Stimulated activated CD4-positive, alpha-beta T cell treated with anti-CD3 and anti-CD28 coated beads, Interleukin-1b, Interleukin-23, amount 100 ng/mL, for 1 hour (primary cell): ENCODE measurements at regions not wholly inside any gene's neighbourhood (a gene's known extent, or its start where the extent isn't known, plus 50 kb on each side); places are given as distances from the start of the nearest gene placed in this dataset.

Experiments
- DNase-seq, 2 donors: peaks; one replicate each; pipeline ENCODE4 v3.0.0-alpha.2; 2020; ENCODE audit warnings: low read depth in 2 of 2

DNA sequence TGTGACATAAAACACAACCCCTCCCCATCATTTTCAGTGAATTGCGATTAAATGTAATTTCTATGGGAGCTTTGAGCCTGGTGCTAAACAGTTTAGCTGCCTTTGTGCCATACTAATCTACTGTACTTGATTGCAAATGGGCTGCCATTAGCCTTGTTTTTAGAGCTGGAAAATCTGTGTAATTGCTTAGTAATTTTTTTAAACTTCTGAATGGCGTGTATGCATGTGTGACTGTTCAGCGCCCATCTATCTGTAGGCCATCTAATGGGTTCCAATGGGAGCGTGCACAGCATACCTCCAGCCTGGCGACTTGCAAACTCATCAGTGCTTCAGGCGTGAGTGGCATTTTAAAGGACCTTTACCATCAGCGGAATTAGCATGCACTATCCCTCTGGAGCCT lies 142.7 kb upstream of the KIRREL3 start:
- DNase-seq = no peak

DNA sequence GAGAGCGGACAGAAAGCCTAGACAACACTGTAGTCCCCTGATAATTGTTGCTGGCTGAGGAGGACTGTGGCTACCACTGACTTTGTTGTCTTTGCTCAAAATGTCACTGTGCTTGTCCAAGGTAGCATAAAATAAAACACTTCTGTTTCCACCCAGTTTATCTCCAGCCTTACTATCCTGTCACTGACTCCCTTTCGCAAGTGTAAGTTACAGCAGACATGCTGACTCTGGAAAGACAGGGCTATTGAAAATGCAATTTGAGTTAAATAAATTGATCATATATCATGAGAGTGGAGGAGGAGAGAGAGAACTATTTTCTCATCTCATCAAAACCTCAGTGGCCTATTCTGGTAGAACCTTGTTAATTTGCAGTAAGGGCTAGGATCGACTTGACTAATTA lies 138.0 kb upstream of the KIRREL3 start:
- no peak for DNase-seq

DNA sequence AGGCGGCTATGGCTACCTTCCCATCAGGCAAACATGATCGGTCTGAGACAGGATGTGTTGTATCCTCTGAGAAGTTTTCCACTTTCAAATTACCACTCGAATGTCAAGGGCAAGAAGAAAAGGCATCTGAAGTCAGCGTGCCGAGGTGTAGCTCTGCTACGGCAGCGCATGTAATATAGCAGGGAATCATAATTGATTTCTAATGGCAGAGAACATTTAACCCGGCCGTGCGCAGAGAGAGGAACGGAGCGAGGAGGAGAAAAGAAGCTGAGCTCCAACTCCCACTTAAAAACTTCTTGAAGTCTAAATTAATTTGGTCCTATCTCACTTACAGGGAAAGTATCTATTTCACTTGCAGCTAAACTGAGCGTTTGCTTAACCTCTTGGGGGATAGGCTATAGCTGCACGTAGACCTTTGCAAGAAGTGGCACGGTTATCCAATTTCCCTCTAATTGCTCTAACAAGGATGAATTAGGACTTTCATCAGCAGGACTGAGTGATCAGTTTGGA lies 137.3 kb upstream of the KIRREL3 start:
- no peak for DNase-seq

DNA sequence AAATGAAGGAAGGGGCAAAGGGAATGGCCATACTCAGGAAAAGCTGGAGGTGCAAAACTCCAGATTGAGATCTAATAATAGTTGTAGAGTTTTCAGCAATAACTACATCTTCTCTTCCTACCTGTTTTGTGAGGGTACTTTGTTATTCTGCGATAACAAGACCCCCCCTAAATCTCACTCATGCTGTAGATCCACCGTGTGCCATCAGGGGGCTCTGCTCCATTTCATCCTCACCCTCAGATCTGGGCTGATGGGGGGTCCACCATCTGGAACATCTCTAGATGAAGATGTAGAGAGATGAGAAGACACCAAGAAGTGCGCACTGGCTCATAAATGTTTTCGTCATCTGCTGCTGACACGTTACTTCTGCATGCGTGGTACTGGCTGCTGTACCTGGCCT lies 135.9 kb upstream of the KIRREL3 start:
- no peak for DNase-seq

DNA sequence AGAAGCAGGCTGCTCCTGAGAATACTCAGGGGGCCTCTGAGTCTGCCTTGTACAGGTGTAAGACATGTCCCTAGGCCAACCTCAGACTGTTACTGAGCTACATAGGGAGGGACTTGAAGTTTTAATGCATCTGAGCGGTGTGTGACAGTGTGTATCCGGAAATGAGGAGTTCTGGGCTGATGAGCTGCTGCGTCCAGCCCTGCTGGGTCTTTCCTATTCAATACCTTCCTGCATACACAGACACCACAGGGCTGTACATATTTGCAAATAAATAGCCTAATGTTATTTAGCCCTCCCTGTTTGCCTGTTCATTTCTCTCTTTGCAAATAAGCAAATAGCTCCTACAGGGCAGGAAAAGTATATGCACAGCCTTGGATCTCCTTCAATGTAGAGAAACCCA lies 134.7 kb upstream of the KIRREL3 start:
- no peak for DNase-seq

DNA sequence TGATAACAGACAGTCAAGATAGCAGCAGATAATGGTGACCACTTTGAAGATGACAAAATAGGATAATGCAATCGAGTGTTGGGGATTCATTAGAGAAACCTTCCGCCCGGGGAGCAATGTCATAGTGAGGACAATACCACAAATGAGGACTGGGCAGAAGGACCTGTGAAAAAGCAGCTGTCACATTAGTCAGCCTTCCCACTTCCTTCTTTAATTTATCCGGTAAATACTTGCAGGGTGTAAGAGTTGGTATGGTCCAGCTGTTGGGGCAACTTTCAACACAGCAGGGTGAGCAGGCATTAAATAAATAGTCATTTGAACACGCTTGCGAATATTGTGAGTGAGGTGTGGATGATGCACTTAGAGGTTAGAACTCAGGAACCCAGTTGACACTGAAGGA lies 132.5 kb upstream of the KIRREL3 start:
- no peak for DNase-seq

DNA sequence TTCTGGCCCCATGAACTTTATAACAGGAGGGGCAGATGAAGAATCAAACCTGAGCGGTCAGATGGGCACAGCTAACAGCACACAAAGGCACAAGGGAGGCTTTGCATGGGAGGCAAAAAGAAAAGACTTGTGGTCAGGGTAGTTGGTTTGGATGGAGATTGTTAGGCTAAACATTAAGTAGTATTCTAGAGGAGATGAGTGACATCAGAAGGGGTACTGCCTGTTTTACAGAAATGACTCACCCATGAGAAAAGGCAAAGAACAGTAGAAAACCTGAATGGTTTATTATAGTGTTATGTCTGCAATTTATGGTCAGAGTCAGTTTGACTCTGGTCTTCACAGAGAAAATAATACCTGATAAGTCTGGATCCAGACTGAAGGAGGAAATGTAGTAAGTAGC lies 129.8 kb upstream of the KIRREL3 start:
- DNase-seq = no peak

DNA sequence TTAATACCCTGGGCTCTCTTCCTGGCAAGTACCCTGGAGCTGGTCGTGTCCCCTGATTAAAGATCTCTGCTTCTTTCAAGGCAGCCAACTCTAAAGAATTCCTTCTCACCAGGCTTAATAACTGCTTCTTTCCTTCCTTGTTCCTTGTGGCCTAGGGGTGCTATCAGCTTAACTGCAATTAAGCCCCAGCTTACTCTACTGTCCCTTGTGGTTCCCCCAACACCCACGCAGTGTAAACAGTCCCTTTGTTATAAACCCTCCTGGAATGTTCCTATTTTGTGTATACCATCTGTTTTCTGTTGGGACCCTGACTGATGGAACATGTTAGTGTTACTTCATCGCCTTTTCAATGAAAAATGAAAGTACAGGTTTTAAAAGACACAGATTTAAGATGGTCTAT lies 126.4 kb upstream of the KIRREL3 start:
- no peak for DNase-seq

DNA sequence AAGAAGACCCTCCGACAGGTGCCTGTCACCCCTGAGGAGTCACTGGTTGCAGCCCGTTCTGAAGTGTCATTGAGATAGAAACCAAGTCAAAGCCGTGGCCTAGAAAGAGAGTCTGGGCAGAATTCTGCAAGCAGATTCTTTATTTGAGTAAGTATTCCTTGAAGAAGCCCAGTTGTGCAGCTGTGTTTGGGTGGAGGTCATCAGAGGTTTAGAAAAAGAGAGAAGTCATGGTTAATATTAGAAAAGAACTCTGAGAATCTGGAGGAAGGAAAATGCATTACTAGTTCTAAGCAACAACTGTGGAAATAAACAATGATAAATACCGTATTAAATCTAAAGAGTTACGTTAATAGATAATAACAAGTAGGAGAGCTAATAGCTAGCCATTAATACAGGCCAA lies 118.8 kb upstream of the KIRREL3 start:
- no peak for DNase-seq

DNA sequence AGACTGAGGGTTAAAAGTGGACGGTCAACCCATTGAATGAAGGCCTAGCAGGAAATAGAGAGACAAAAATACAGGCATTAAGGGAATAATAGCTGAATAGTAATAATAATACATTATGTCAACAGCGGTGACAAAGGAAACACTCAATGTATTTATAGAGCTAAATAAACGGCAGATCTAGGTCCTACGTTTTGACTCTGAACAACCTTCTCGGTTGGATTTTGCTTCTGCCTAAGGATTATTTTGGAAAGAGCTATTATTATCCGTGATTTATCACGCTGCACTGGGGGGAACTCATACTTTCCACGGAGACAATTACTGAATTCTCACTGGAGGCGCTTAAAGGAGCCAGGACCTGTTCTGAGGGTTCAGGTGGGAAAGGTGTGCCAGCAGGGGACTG lies 118.2 kb upstream of the KIRREL3 start:
- DNase-seq = no peak

DNA sequence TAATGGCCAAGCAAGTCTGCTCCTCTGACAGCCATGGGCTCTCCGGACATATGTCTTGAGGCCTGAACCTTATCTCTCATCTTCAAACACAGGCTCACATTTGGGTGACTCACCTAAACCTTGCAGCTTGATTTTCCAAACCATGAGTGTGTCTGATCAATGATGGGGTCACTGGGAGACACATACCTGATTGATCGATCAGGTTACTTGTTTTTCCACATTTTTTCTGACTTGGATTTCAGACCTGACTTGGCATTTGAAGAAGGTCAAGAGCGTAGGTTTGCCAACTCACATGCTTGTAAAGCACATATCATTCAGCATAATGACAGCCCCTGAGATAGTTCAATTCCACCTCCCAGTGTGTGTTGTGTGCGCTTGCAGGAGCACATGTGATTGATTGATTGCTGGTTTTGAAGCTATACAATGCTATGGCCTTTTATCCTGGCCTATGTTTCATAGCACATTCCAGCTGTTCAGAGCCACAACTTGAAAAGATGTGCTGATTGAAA lies 116.7 kb upstream of the KIRREL3 start:
- no peak for DNase-seq

DNA sequence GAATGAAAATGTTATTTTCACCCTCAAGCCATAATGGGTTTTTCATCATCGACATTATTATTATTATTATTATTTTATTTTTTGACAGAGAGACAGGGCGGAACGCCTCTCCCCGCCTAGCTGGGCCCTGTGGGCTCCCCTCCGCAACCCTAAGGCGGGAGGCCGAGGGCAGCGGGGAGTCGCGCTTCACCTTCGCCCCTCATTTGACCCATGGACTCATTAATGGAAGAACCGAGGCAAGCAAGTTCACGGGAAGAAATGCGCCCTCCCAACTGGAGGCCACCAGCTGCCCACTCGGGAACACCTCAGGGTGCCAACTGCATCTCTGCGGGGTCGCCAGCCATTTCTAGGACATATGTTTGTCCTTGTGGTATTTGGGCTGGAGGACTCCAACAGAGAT lies 115.3 kb upstream of the KIRREL3 start:
- DNase-seq = no peak

DNA sequence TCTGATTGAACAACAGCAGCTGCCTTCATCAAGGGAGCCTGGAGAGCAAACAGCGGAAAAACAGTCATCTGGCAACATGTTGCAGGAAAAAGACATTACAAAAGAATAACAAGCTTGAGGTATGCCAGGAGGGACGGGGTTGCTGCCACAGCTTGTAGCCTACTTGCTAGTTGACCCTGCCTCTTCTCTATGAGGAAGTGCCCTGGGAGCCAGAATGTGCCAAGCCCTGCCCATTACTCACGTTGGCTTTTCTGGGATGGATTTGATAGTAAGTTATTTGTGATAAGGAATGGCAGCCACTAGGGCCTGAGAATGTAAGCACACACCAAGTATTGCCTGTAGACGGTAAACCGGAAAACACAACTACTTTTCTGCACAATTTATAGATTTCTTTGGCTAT lies 113.5 kb upstream of the KIRREL3 start:
- DNase-seq = no peak

DNA sequence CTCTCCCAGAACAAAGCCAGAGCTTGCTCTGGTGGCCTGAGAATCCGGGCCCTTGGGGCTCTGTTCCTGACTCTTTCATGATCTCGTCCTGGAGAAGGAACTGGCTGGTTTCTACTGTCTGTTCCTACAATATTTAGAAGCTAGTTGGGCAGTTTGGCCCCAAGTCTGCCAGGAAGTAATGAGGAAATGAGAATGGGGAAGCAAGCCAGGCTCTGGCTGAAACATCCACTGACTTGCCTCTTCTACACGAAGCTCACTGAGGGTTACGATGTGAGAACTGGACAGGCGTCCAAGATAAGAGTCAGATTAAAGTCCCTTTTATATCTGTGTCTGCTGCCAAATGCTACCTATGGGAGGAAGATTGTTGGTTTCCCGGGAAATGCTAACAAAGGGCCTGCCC lies 110.0 kb upstream of the KIRREL3 start:
- no peak for DNase-seq

DNA sequence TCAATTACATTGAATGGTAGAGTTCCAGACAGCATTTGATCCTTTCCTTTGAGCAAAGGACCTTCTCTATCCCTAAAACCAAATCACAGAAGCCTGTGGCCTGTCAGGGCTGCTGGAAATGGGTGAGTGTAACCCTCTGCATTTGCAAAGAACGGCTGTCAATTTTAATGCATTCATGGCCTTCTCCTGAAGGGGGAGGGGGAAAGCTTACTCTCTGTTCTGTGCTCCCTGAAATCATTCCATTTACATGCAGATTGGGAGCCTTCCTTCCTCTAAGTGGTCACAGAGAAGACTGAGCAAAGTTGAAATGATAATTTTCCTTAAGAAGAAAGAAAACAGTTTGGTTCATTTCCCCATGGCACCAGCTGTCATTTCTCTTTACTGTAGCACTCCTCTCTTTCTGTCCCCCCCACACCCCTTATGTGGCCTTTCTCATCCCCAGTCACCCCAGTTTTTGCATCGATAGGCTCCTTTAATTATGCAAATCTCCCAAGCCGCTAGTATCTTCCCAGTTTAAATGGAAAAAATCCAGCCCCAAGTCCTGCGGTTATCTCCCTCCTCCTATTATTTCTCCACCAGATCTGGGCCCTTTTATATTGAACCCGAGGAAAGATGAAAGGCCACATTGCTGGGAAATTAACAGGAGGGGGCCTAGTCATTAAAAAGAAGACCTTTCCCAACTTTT lies 109.4 kb upstream of the KIRREL3 start:
- DNase-seq = no peak

DNA sequence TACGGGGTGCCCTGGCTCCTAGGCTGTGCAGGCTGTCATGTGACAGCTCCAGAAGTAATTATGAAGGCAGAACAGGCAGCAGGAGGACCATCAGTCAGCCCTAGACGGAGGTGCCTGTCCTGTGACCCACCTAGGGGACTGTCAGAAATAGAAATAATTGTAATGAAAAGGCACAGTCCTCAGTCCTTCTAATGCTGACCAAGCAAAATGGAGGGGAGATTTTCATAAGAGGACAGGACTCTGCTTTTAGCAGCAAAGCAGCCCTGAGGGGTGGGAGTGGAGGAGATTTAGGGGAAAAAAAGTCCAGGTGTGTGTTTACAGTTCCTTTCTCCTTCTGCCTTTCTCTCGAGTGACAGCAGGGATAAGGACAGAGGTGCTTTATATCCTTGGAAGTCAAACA lies 108.3 kb upstream of the KIRREL3 start:
- DNase-seq = no peak

DNA sequence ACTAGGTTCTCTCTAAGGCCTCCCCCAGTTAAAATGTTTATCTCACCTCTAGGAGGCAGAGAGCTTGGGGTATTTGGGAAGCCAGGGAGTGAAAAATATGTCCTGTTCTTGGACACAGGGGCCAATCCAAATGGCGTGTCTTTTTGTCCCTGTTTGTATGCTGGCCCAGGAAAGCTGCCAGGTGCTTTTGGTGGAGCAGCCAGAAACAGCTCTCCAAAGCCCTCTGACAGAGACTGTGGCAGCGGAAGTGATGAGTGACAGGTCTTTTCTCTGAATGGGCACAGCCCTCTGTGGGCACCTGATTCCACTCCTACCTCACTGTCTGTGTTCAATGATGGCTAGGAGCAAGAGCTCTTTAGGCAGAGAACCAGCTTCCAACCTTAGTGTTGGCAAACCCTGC lies 106.4 kb upstream of the KIRREL3 start:
- no peak for DNase-seq

DNA sequence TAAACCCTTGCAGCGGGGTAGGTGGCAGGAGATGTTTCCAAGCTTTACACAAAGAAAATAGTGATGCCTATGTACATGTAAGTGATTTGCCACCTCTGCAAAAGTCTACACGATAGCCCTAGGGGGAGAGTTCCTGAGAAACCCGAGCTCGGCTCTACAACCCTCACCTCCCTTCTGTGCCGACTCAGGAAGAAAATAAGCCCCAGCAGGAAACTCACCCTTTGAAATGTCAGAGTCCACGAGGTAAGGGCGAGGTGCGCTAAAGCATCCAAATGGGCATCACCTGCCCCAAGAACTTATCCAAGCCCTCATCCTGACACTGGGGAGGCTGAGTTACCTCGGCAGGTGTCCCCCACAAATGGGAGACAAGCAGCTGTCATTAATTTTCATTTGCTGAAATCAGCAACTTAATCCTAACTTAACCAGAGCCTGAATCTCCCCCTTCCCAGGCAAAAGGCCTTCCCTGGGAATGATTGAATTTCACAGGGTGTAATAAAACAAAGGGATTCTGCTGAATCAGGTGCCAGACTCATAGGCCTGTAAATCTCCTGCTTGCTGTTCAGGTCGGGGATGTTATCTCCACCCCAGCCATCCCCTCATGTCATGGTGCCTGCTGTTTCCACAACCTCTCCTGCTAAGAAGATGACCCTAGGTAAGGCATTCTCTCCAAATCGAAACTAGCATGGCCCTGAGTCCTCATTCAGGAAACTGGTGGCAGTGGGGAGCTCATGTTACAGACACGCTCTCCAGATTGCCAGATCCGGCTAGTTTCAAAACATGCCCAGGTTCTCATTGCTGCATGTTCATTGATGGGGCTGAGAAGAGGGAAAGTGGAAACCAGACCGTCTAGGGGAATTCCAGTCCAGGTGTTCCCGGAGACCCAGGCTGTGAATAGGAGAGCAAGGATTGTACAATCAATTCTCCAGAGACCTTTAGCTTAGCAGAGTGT lies 105.3 kb upstream of the KIRREL3 start:
- no peak for DNase-seq

DNA sequence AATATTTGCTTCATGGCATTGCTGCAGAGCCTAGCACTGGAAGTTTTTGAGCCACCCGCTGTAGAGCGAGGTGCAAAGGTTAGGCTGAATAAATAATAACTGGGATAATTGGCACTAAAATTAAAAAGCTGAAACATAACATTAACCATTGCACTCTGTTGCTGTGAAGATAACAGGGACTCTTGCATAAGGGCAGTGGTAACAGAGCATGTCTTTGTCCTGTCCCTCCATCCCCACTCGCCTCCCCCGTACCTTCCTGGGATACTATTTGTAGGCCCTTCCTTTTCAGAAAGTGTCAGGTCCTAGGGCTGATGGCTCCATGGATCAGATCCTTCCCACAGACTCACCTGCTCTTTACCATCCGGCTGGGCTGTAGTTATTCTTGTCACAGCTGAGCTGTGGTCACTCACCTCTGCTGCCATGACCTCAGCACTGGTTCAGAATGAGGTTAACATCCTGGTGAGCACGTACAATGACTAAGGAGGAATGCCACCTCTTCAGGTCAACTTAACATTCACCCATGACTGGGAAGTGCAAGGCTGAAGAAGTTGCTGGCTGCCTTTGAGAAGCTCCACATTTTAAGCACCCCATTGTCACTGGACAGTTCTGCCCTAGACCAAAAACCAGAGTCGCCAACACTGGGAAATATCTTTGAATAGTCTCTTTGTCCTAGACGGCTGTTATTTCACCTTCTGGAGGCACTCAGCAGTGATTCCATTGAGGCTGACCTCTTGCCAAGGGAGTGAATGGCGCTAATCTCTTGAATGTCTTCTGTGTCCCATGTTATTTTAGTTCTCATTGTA lies 103.2 kb upstream of the KIRREL3 start:
- no peak for DNase-seq

DNA sequence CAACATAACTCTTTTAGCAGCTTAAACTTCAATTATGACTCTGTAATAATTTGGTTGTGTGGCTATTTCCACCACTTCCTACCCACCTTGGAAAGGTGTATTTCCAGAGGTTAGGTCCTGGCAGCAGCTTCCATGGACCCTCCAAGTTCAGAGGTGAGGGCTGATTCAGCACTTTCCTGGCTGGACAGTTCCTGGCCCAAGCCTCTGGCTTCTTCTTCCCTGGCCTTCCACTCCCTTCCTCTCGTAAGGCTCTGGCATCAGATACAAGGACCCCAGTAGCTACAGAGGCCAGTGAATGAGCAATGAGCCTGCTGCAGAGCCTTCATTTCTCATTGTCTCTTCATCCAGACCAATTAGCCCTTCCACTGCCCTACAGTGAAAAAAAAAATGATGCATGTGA lies 98.1 kb upstream of the KIRREL3 start:
- DNase-seq = no peak

DNA sequence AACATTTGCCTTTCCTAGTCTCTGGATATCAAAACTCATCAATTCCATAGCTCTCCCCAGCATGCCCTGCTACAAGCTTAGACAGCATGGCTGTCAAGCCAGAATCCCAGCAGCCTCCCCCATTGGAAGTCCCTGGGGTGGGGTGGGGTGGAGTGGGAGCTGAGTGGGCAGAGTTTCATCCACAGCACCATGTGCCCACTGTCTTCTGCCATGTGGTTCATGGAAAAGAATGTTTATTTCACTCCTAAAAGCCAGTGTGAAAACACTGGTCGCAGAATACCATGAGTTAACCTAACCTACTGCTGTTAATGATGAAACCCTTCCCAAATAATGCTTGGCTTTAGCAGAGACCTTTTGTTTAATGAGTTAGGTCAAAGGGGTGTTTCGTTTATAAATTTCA lies 80.2 kb upstream of the KIRREL3 start:
- no peak for DNase-seq

DNA sequence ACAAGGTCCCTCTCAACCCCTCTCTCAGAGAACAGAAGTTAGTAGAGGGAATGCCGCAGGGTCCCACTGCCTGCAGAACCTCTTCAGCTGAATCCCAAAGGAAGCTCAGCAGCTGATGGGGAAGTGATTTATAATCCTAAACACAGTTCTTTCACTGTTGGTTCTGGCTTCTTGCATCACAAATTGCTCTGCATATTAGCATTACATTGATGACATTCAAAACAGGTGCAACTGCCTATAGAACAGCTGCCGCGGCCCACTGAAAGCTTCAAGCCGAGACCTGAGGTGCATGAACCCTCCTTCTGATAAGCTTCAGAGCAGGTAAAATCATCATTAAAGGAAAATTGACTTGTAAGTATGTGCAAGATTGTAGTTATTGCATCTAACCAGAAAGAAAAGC lies 75.2 kb upstream of the KIRREL3 start:
- DNase-seq = no peak
